HG02938 (cell line): ENCODE measurements at regions not wholly inside any gene's neighbourhood (a gene's known extent, or its start where the extent isn't known, plus 50 kb on each side); places are given as distances from the start of the nearest gene placed in this dataset.

Experiments used
- ATAC-seq: cut with Tn5 transposase; IDR thresholded peaks from one replicate; pipeline ENCODE4 v1.9.1; 2021; ENCODE audit warnings: mild to moderate bottlenecking, moderate library complexity; ENCODE audit not compliant: unreplicated experiment

GRCh38 chr3:103585809-103586208 is 1151.0 kb downstream of the ZPLD1 start:
- ATAC-seq = no peak

GRCh38 chr3:103589770-103590169 is 1155.0 kb downstream of the ZPLD1 start:
- ATAC-seq = no peak

DNA sequence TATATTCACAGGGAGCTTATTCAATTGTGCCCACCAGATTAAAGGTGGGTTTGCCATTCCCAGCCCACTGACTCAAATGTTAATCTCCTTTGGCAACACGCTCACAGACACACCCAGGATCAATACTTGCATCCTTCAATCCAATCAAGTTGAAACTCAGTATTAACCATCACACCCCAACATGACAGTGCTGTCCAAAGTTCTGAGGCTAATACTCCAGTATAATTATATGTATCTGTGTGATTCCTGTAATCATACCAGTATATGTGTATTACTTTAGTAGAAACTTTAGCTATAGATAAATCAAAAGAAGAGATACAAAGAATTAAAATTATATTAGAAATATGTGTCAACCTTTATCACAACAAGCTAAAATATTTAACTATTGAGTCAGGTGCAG is 1166.0 kb downstream of the ZPLD1 start:
- ATAC-seq = no peak

- ATAC-seq = no peak
Measured at GRCh38 chr3:103601666-103602065, 1166.9 kb downstream of the ZPLD1 start.

DNA sequence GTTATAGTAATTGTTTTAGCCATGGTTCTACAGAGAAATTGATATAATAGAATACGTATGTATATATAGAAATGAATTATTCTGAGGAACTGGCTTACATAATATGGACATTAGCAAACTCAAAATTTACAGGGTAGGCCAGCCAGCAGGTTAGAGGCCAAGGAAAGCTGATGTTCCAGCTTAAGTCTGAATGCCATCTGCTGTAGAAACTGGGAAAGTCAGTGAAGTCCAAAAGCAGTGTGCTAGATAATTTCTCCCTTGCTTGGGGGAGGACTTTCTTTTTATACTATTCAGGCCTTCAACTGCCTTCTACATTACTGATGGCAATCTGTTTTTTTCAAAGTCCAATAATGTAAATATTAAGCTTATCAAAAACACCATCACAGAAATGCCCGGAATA is 1174.7 kb downstream of the ZPLD1 start:
- no peak for ATAC-seq

GRCh38 chr3:103613397-103614156 is 1178.8 kb downstream of the ZPLD1 start:
- no peak for ATAC-seq

DNA sequence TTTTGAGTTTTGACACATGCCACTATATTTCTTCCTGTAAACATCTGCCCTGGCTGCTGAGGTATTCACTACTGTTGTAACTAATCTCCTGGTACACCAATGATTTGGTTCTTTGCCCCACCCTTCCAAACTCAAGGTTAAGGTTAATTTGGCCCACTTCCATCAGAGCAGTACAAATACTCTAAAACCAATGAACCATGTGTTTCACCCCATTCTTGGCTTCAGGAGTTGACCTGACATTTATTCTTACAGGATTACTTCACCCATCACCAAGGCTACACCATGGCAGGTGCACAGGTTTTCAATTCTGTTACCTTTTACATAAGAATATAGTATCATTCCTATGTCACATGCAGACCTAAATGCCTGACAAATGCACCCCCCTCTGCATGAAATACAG is 1179.9 kb downstream of the ZPLD1 start:
- ATAC-seq = no peak

DNA sequence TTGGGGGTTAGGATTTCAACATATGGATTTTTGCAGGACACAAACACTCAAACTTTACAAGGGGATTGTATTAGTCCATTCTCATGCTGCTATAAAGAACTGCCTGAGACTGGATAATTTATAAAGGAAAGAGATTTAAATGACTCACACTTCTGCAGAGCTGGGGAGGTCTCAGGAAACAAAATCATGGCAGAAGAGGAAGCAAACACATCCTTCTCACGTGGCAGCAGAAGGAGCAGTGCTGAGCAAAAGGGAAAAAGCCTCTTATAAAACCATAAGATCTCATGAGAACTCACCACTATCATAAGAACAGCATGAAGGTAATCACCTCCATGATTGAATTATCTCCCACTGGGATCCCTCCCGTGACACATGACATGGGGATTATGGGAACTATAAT is 1183.1 kb downstream of the ZPLD1 start:
- ATAC-seq = no peak

DNA sequence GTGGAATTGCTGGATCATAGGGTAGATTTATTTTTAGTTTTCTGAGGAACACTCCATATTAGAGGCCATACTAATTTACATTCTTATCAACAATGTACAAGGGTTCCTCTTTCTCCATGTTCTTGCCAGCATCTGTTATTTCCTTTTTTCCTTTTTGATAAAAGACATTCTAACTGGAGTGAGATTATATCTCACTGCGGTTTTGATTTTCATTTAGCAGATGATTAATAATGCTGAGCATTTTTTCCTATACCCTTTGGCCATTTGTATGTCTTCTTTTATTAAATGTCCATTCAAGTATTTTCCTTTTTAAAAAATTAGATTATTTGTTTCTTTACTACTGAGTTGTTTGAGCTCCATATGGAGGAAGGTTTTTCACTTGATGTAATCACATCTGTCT is 1189.5 kb downstream of the ZPLD1 start:
- ATAC-seq = no peak

- no peak for ATAC-seq
Measured at GRCh38 chr3:103629391-103629790, 1194.6 kb downstream of the ZPLD1 start.

GRCh38 chr3:103644450-103644849 is 1209.6 kb downstream of the ZPLD1 start:
- ATAC-seq = no peak

GRCh38 chr3:103653996-103654395 is 1219.2 kb downstream of the ZPLD1 start:
- ATAC-seq = no peak

GRCh38 chr3:103657756-103658155 is 1222.9 kb downstream of the ZPLD1 start:
- ATAC-seq = no peak

- ATAC-seq = no peak
Measured at GRCh38 chr3:103660810-103661209, 1226.0 kb downstream of the ZPLD1 start.

DNA sequence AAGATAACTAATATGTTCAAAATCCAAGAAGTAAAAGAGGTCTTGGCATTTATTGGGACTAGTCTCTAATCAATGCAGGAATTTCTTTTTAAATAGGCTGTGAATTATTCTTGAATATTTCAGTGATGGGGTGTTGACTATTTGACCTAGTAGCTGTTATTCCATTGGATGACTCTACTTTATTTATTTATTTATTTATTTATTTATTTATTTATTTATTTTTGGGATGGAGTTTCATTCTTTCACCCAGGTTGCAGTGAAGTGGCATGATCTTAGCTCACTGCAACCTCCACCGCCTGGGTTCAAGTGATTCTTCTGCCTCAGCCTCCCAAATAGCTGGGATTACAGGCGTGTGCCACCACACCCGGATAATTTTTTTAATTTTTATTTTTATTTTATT is 1227.8 kb downstream of the ZPLD1 start:
- ATAC-seq = no peak

- no peak for ATAC-seq
Measured at GRCh38 chr3:103672346-103672745, 1237.5 kb downstream of the ZPLD1 start.

DNA sequence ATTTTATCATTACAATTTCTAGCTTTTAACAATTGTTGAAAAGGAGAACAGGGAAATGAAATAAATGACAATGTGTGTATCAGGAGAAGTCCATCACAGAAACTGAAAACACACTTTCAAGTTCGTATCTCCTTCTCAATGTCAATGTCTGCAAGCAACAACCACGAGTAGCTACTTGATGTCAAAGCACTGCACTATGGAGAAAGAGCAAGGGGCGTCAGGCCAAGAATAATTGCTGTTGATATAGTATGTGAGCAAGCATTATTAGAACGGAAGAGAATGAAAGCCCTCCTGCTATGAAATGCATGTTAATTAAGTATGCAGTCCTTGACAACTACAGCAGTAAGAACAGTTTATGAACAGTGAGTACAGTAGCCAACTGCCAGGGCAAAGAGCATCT is 1250.1 kb downstream of the ZPLD1 start:
- ATAC-seq = no peak

GRCh38 chr3:103685939-103686338 is 1251.1 kb downstream of the ZPLD1 start:
- no peak for ATAC-seq

GRCh38 chr3:103690536-103690935 is 1255.7 kb downstream of the ZPLD1 start:
- ATAC-seq = no peak

- ATAC-seq = no peak
Measured at GRCh38 chr3:103693831-103694230, 1259.0 kb downstream of the ZPLD1 start.

DNA sequence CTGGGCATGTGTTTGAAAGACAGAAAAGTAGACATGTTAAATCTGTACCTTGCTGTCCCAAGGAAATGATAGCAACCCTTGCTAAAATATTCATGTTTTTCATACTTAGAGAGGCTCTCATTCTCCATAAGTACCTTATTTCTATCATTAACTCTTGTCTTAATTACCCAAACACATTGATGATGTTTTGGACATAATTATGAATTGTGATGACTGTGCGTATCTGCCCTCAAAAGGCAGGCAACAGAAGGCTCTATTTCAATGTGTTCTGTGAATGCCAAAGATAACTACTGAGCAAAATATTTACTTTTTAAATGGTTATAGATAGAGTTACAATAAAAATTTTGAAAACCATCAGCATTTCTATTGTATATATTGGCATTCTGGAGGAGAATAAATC is 1263.8 kb downstream of the ZPLD1 start:
- no peak for ATAC-seq

DNA sequence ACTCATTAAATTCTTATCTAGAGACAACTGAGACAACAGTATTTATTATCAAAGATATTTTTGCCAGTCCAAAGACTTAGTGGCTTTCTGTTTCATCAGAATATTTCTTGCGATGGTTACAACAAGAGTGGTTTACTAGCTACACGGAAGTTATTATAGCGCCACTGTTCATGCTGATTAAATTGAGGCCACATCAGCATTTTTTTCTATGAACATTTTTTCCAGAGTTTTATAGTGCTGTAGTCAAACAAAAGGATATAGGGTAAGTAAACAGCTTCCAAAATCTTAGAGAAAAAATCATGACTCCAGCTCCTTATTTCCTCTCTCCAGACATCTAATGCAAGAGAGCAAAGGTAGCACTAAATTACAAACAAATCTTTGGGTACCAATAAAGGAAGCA is 1264.4 kb downstream of the ZPLD1 start:
- ATAC-seq = no peak

GRCh38 chr3:103705641-103706040 is 1270.8 kb downstream of the ZPLD1 start:
- no peak for ATAC-seq
